ENCODE measurements at regions not wholly inside any gene's neighbourhood (a gene's known extent, or its start where the extent isn't known, plus 50 kb on each side); places are given as distances from the start of the nearest gene placed in this dataset.

DNA sequence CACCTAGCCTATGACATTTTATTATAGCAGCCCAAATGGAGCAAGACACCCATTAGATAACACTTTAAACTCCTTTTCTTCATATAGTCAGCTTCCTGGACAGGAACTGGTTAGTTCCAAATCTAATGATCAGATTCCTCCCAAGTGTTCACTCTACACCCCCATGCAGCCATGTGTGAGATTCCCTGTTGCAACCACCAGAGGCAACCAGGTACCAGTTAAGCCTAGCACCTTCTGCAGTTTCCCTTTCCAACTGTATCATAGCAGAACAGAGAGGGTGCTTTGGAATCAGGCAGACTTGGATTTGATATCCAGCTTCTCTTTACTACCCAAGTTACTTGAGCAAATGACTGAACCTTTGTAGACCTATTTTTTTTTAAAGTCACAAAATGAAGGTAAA lies 296.6 kb upstream of the PCSK5 start:
- no peak for DNase-seq
- Mint-ChIP-seq H3K4me1 (ENCODE audit: low read depth, unreplicated experiment) (no peaks in the 10 kb centered on the region), H3K4me3 (ENCODE audit: unreplicated experiment) (no peak overlapping the region), H3K27ac (ENCODE audit: unreplicated experiment) (no peak overlapping the region), H3K27me3 (ENCODE audit: insufficient read depth, unreplicated experiment) (no peaks in the 10 kb centered on the region), H3K36me3 (ENCODE audit: insufficient read depth, unreplicated experiment) (no peaks in the 10 kb centered on the region), H3K9me3 (ENCODE audit: unreplicated experiment) (no peaks in the 10 kb centered on the region)
- CTCF ChIA-PET, result no interaction called here
- Histone ChIP-seq H3K9me3 (no peaks in the 10 kb centered on the region), H3K4me1 (no peaks in the 10 kb centered on the region), H3K36me3 (ENCODE audit: control insufficient read depth, insufficient read depth, low read length) (no peaks in the 10 kb centered on the region), H3K4me3 (ENCODE audit: low read depth, low read length) (no peak overlapping the region), H3K27me3 (replicated peaks; ENCODE audit: control insufficient read depth, insufficient read depth, low read length) (no peaks in the 10 kb centered on the region)
- BruUV-seq (replicated peaks), result no TSS peak
- intact Hi-C loops (cut with micrococcal nuclease; ENCODE audit: unreplicated experiment), result no loop called here
- TF ChIP-seq, protein P1, sequence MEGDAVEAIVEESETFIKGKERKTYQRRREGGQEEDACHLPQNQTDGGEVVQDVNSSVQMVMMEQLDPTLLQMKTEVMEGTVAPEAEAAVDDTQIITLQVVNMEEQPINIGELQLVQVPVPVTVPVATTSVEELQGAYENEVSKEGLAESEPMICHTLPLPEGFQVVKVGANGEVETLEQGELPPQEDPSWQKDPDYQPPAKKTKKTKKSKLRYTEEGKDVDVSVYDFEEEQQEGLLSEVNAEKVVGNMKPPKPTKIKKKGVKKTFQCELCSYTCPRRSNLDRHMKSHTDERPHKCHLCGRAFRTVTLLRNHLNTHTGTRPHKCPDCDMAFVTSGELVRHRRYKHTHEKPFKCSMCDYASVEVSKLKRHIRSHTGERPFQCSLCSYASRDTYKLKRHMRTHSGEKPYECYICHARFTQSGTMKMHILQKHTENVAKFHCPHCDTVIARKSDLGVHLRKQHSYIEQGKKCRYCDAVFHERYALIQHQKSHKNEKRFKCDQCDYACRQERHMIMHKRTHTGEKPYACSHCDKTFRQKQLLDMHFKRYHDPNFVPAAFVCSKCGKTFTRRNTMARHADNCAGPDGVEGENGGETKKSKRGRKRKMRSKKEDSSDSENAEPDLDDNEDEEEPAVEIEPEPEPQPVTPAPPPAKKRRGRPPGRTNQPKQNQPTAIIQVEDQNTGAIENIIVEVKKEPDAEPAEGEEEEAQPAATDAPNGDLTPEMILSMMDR (IDR thresholded peaks at IDR 0.05; ENCODE audit: insufficient read depth in 1 of 2, low read depth in 1 of 2, low read length in 1 of 2, severe bottlenecking in 1 of 2, unreplicated experiment in 1 of 2), result no peak
- POLR2A ChIA-PET, result no interaction called here

GRCh38 chr9:75599126-75599525 lies 291.3 kb upstream of the PCSK5 start:
- H3K27me3 Mint-ChIP-seq (ENCODE audit: insufficient read depth, unreplicated experiment), result no peaks in the 10 kb centered on the region
- POLR2A ChIA-PET, result no interaction called here
- no TSS peak for BruUV-seq (replicated peaks)

DNA sequence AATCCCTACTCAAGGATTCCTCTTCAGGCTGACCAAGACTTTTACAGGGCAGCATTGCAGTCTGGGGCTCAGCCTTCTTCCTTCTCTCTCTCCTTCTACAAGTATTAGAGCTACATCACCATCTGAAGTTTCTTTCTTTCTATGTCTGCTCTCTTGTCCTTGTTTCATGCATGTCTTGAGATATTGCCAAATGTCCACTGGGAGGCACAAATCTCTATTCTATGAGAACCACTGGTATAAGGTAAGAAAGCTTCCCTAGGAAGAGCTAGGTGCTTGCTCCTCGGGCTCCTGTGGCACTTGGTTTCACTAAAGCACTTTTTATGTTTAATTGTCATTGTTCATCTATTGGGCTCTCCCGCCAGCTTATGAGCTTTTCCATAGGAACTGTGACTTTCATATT lies 289.2 kb upstream of the PCSK5 start:
- H3K27me3 ChIP-seq (replicated peaks; ENCODE audit: control insufficient read depth, insufficient read depth, low read length), result no peaks in the 10 kb centered on the region
- H3K4me3 ChIP-seq (ENCODE audit: low read depth, low read length), result no peak overlapping the region
- Mint-ChIP-seq H3K27ac (ENCODE audit: unreplicated experiment) (no peak overlapping the region), H3K4me3 (ENCODE audit: unreplicated experiment) (no peak overlapping the region), H3K27me3 (ENCODE audit: insufficient read depth, unreplicated experiment) (no peaks in the 10 kb centered on the region), H3K9me3 (ENCODE audit: unreplicated experiment) (no peaks in the 10 kb centered on the region), H3K4me1 (ENCODE audit: low read depth, unreplicated experiment) (no peaks in the 10 kb centered on the region), H3K36me3 (ENCODE audit: insufficient read depth, unreplicated experiment) (no peaks in the 10 kb centered on the region)
- BruUV-seq (replicated peaks), result no TSS peak
- no peaks in the 10 kb centered on the region for H3K4me1 ChIP-seq
- POLR2A ChIA-PET, result no interaction called here
- intact Hi-C loops (cut with micrococcal nuclease; ENCODE audit: unreplicated experiment), result no loop called here
- CTCF ChIA-PET, result interaction anchor here (1.7 to 2.2 kb wide), 2 partner anchors 254 to 265 kb away, joined by 5 to 15 read pairs; no protein-coding TSS in a partner anchor
- TF ChIP-seq, protein P1 (IDR thresholded peaks at IDR 0.05; ENCODE audit: insufficient read depth in 1 of 2, low read depth in 1 of 2, low read length in 1 of 2, severe bottlenecking in 1 of 2, unreplicated experiment in 1 of 2), result no peak
- no peaks in the 10 kb centered on the region for H3K36me3 ChIP-seq (ENCODE audit: control insufficient read depth, insufficient read depth, low read length)
- no peaks in the 10 kb centered on the region for H3K9me3 ChIP-seq
- peak in 1 of 2 experiments; percentile 0 for DNase-seq

More at GRCh38 chr9:75599126-75599525, 291.3 kb upstream of the PCSK5 start:
- Mint-ChIP-seq H3K36me3 (ENCODE audit: insufficient read depth, unreplicated experiment) (no peaks in the 10 kb centered on the region), H3K4me3 (ENCODE audit: unreplicated experiment) (no peak overlapping the region), H3K27ac (ENCODE audit: unreplicated experiment) (no peak overlapping the region), H3K9me3 (ENCODE audit: unreplicated experiment) (no peaks in the 10 kb centered on the region), H3K4me1 (ENCODE audit: low read depth, unreplicated experiment) (no peaks in the 10 kb centered on the region)
- no peak for DNase-seq
- TF ChIP-seq, protein P1 (IDR thresholded peaks at IDR 0.05; ENCODE audit: insufficient read depth in 1 of 2, low read depth in 1 of 2, low read length in 1 of 2, severe bottlenecking in 1 of 2, unreplicated experiment in 1 of 2), result no peak
- Histone ChIP-seq H3K4me3 (ENCODE audit: low read depth, low read length) (no peak overlapping the region), H3K9me3 (no peaks in the 10 kb centered on the region), H3K36me3 (ENCODE audit: control insufficient read depth, insufficient read depth, low read length) (no peaks in the 10 kb centered on the region), H3K27me3 (replicated peaks; ENCODE audit: control insufficient read depth, insufficient read depth, low read length) (no peaks in the 10 kb centered on the region), H3K4me1 (no peaks in the 10 kb centered on the region)
- CTCF ChIA-PET, result no interaction called here
- intact Hi-C loops (cut with micrococcal nuclease; ENCODE audit: unreplicated experiment), result no loop called here
